ENCODE measurements at regions not wholly inside any gene's neighbourhood (a gene's known extent, or its start where the extent isn't known, plus 50 kb on each side); places are given as distances from the start of the nearest gene placed in this dataset.

DNA sequence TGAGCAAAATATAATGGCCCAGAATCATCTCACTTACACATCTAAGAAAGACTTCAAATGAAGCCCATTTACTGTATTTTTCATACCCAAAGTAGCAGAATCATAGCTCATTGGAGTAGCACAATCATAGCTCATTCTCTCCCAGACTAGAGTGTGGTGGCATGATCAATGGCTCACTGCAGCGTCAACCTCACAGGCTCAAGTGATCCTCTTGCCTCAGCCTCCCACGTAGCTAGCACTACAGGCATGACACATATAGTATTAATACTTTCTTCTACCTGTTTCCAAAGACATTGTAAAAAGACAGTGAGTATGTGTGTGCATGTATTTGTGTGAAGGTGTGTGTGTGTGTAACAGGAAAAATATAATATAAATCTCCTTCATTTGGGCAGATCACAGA lies 1247.9 kb upstream of the ACO1 start:
- TF ChIP-seq EZH2 (IDR thresholded peaks at IDR 0.05) = no peak
- TF ChIP-seq, protein P1, sequence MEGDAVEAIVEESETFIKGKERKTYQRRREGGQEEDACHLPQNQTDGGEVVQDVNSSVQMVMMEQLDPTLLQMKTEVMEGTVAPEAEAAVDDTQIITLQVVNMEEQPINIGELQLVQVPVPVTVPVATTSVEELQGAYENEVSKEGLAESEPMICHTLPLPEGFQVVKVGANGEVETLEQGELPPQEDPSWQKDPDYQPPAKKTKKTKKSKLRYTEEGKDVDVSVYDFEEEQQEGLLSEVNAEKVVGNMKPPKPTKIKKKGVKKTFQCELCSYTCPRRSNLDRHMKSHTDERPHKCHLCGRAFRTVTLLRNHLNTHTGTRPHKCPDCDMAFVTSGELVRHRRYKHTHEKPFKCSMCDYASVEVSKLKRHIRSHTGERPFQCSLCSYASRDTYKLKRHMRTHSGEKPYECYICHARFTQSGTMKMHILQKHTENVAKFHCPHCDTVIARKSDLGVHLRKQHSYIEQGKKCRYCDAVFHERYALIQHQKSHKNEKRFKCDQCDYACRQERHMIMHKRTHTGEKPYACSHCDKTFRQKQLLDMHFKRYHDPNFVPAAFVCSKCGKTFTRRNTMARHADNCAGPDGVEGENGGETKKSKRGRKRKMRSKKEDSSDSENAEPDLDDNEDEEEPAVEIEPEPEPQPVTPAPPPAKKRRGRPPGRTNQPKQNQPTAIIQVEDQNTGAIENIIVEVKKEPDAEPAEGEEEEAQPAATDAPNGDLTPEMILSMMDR (IDR thresholded peaks at IDR 0.05) = no peak

Data from neural progenitor cell (in vitro differentiated cells).